Glutamatergic neuron (in vitro differentiated cells): ENCODE measurements at regions not wholly inside any gene's neighbourhood (a gene's known extent, or its start where the extent isn't known, plus 50 kb on each side); places are given as distances from the start of the nearest gene placed in this dataset.

Source experiments
- DNase-seq: peaks from one replicate; pipeline ENCODE4 v3.0.0; 2022
- H3K27ac Mint-ChIP-seq: one replicate; pipeline ENCODE4 v1.8.0; 2020; ENCODE audit warnings: mild to moderate bottlenecking, mixed read lengths, inconsistent platforms; ENCODE audit not compliant: unreplicated experiment
- H3K27me3 Mint-ChIP-seq: one replicate; pipeline ENCODE4 v1.8.0; 2020; ENCODE audit warnings: mild to moderate bottlenecking, moderate library complexity, mixed read lengths, inconsistent platforms; ENCODE audit not compliant: unreplicated experiment
- H3K36me3 Mint-ChIP-seq: one replicate; pipeline ENCODE4 v1.8.0; 2020; ENCODE audit warnings: mild to moderate bottlenecking, mixed read lengths, inconsistent platforms; ENCODE audit not compliant: unreplicated experiment
- H3K4me1 Mint-ChIP-seq: one replicate; pipeline ENCODE4 v1.8.0; 2020; ENCODE audit warnings: mild to moderate bottlenecking, low read depth, mixed read lengths, inconsistent platforms; ENCODE audit not compliant: unreplicated experiment
- H3K4me3 Mint-ChIP-seq: one replicate; pipeline ENCODE4 v1.8.0; 2020; ENCODE audit warnings: mild to moderate bottlenecking, mixed read lengths, inconsistent platforms; ENCODE audit not compliant: unreplicated experiment
- H3K9me3 Mint-ChIP-seq: one replicate; pipeline ENCODE4 v1.8.0; 2020; ENCODE audit warnings: mild to moderate bottlenecking, moderate library complexity, mixed read lengths, inconsistent platforms; ENCODE audit not compliant: unreplicated experiment
- CTCF ChIP-seq: fragments of 200-600 bp; sonication (generic); IDR thresholded peaks from one replicate; pipeline ENCODE4 v1.5.0; 2021; ENCODE audit not compliant: partially characterized antibody, unreplicated experiment

DNA sequence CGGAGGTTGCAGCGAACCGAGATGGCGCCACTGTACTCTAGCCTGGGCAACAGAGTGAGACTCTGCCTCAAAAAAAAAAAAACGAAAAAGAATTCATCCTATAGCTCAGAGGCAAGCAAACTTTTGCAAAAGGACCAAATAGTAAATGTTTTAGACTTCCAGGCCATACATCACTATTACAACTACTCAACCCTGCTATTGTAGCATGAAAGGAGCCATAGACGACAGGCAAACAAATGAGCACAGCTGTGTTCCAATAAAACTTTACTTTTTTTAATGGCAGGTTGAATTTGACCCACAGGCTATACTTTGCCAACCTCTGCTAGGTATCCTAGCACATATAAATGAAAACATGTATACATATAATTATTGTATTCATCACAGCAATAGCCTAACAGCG lies 58.9 kb upstream of the SLC30A5 start:
- H3K36me3 Mint-ChIP-seq: no peaks in the 10 kb centered on the region
- H3K27me3 Mint-ChIP-seq: peaks cover 2% of the 10 kb centered on the region
- H3K4me3 Mint-ChIP-seq: no peak overlapping the region

DNA sequence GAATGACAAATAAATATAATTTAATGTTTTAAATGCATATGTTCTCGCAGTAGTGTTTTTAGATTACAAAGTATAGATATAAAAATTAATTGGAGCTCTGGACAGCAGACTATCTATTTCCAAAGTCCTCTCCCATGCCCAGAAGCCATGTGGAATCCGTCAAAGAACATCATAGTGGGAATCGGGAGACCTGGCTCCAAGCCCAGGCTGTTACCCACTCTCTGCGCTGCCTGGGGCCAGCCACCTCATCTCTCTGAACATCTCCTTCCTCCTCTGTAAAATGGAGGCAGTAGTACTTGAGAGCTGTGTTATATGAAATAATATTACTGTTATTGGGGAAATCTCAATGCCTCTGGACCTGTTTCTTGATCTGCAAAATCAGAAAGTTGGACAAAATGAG lies 58.1 kb upstream of the SLC30A5 start:
- no peaks in the 10 kb centered on the region for H3K36me3 Mint-ChIP-seq
- H3K27ac Mint-ChIP-seq: no peak overlapping the region
- DNase-seq: no peak
- H3K27me3 Mint-ChIP-seq: peaks cover 2% of the 10 kb centered on the region
- H3K4me1 Mint-ChIP-seq: no peaks in the 10 kb centered on the region
- no peak overlapping the region for H3K4me3 Mint-ChIP-seq
- no peak for TF ChIP-seq CTCF
- H3K9me3 Mint-ChIP-seq: peaks cover 1% of the 10 kb centered on the region

More for the DNA sequence above, 58.9 kb upstream of the SLC30A5 start:
- no peak for DNase-seq
- peaks cover 1% of the 10 kb centered on the region for H3K9me3 Mint-ChIP-seq
- TF ChIP-seq CTCF: no peak
- no peak overlapping the region for H3K27ac Mint-ChIP-seq
- no peaks in the 10 kb centered on the region for H3K4me1 Mint-ChIP-seq

DNA sequence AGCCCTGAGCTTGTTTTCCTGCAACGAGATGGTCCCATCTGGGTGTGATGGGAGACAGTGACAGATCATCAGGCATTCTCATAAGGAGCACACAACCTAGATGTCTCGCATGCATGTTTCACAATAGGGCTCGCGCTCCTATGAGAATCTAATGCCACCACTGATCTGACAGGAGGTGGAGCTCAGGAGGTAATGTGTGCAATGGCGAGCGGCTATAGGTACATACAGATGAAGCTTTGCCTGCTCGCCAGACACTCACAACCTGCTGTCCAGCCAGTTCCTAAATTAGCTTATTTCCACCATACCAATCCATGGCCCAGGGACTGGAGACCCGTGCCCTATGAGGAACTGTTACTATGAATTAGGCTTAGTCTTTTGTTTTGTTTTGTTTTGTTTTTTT lies 55.3 kb upstream of the SLC30A5 start:
- no peaks in the 10 kb centered on the region for H3K36me3 Mint-ChIP-seq
- H3K4me3 Mint-ChIP-seq: no peak overlapping the region
- peaks cover 2% of the 10 kb centered on the region for H3K27me3 Mint-ChIP-seq
- peaks cover 1% of the 10 kb centered on the region for H3K9me3 Mint-ChIP-seq
- H3K4me1 Mint-ChIP-seq: no peaks in the 10 kb centered on the region
- no peak for TF ChIP-seq CTCF
- no peak for DNase-seq
- H3K27ac Mint-ChIP-seq: no peak overlapping the region

GRCh38 chr5:69039829-69040228 lies 54.0 kb upstream of the SLC30A5 start:
- DNase-seq: no peak
- Mint-ChIP-seq H3K27ac (no peak overlapping the region), H3K9me3 (peaks cover 1% of the 10 kb centered on the region), H3K4me3 (no peak overlapping the region), H3K36me3 (no peaks in the 10 kb centered on the region), H3K27me3 (peaks cover 2% of the 10 kb centered on the region), H3K4me1 (no peaks in the 10 kb centered on the region)
- TF ChIP-seq CTCF: no peak

DNA sequence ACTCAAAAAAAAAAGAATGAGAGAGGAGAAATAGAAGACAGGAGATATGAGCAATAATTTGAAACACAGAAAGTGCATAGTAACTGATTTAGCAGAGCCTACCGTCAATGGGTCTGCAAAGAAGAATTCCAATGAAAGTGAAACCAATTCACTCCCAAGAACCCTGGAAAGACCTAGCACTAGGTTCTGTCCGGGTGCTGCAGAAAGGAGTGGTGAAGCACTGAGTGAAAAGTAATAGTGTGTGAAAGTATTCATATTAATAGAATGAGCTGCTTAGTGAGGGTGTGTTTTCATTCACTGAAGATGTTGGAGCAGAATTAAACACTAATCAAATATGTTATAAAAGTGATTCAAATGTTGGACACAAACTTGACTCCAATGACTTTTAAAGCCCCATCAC lies 51.3 kb upstream of the SLC30A5 start:
- Mint-ChIP-seq H3K4me3 (no peak overlapping the region), H3K9me3 (no peaks in the 10 kb centered on the region), H3K27me3 (no peaks in the 10 kb centered on the region), H3K36me3 (no peaks in the 10 kb centered on the region), H3K4me1 (peaks cover 2% of the 10 kb centered on the region), H3K27ac (no peak overlapping the region)
- DNase-seq: no peak
- no peak for TF ChIP-seq CTCF
